ENCODE measurements at regions not wholly inside any gene's neighbourhood (a gene's known extent, or its start where the extent isn't known, plus 50 kb on each side); places are given as distances from the start of the nearest gene placed in this dataset.

- Mint-ChIP-seq H3K4me1 (ENCODE audit: low read depth) (peaks cover 32% of the 10 kb centered on the region), H3K27ac (no peak overlapping the region)
These were observed 149.1 kb upstream of the ATP2B1 start for GRCh38 chr12:89857652-89858274.

GRCh38 chr12:89856431-89856830, 147.8 kb upstream of the ATP2B1 start:
- Mint-ChIP-seq H3K9me3 (ENCODE audit: insufficient read depth) (no peaks in the 10 kb centered on the region), H3K27me3 (ENCODE audit: low read depth) (no peaks in the 10 kb centered on the region), H3K36me3 (ENCODE audit: low read depth) (peaks cover 4% of the 10 kb centered on the region), H3K4me3 (no peak overlapping the region), H3K27ac (peak overlapping the region; percentile 41), H3K4me1 (ENCODE audit: low read depth) (peaks cover 19% of the 10 kb centered on the region)
- DNase-seq (no peak), ATAC-seq (peak; percentile 73)
- ChIA-PET POLR2A (no interaction called here), CTCF (interaction anchor here (0.7 to 0.9 kb wide), 3 partner anchors 11 to 313 kb away, joined by 3 read pairs; no protein-coding TSS in a partner anchor)

More at GRCh38 chr12:89857652-89858274, 149.1 kb upstream of the ATP2B1 start:
- Mint-ChIP-seq H3K4me3 (no peak overlapping the region), H3K9me3 (ENCODE audit: insufficient read depth) (no peaks in the 10 kb centered on the region), H3K36me3 (ENCODE audit: low read depth) (peaks cover 15% of the 10 kb centered on the region), H3K27me3 (ENCODE audit: low read depth) (no peaks in the 10 kb centered on the region)
- DNase-seq (no peak), ATAC-seq (no peak)
- ChIA-PET POLR2A (no interaction called here), CTCF (no interaction called here)

GRCh38 chr12:89848732-89849131, 140.1 kb upstream of the ATP2B1 start:
- no peak for ATAC-seq
- no peak for DNase-seq
- Mint-ChIP-seq H3K27ac (no peak overlapping the region), H3K4me3 (no peak overlapping the region), H3K9me3 (ENCODE audit: insufficient read depth) (no peaks in the 10 kb centered on the region), H3K27me3 (ENCODE audit: low read depth) (no peaks in the 10 kb centered on the region), H3K36me3 (ENCODE audit: low read depth) (no peaks in the 10 kb centered on the region), H3K4me1 (ENCODE audit: low read depth) (no peaks in the 10 kb centered on the region)
- CTCF ChIA-PET, result no interaction called here
- POLR2A ChIA-PET, result no interaction called here

GRCh38 chr12:89846473-89847055, 137.9 kb upstream of the ATP2B1 start:
- H3K9me3 Mint-ChIP-seq (ENCODE audit: insufficient read depth), result no peaks in the 10 kb centered on the region
- no peak for ATAC-seq
- no peaks in the 10 kb centered on the region for H3K36me3 Mint-ChIP-seq (ENCODE audit: low read depth)
- ChIA-PET POLR2A (no interaction called here), CTCF (interaction anchor here (1.0 kb wide), 1 partner anchor 15 kb away, joined by 3 read pairs; no protein-coding TSS in a partner anchor)
- H3K4me3 Mint-ChIP-seq, result no peak overlapping the region
- H3K27me3 Mint-ChIP-seq (ENCODE audit: low read depth), result no peaks in the 10 kb centered on the region
- no peak overlapping the region for H3K27ac Mint-ChIP-seq
- DNase-seq, result no peak
- H3K4me1 Mint-ChIP-seq (ENCODE audit: low read depth), result no peaks in the 10 kb centered on the region

GRCh38 chr12:89845767-89846166, 137.1 kb upstream of the ATP2B1 start:
- CTCF ChIA-PET, result no interaction called here
- ATAC-seq, result no peak

GRCh38 chr12:89845366-89845765, 136.7 kb upstream of the ATP2B1 start:
- DNase-seq (no peak), ATAC-seq (no peak)
- Mint-ChIP-seq H3K27me3 (ENCODE audit: low read depth) (no peaks in the 10 kb centered on the region), H3K4me1 (ENCODE audit: low read depth) (no peaks in the 10 kb centered on the region), H3K9me3 (ENCODE audit: insufficient read depth) (no peaks in the 10 kb centered on the region), H3K4me3 (no peak overlapping the region), H3K27ac (no peak overlapping the region), H3K36me3 (ENCODE audit: low read depth) (no peaks in the 10 kb centered on the region)
- CTCF ChIA-PET, result interaction anchor here (0.6 kb wide), 1 partner anchor 11 kb away, joined by 3 read pairs; no protein-coding TSS in a partner anchor
- POLR2A ChIA-PET, result no interaction called here

More at GRCh38 chr12:89845767-89846166, 137.1 kb upstream of the ATP2B1 start:
- Mint-ChIP-seq H3K27ac (no peak overlapping the region), H3K27me3 (ENCODE audit: low read depth) (no peaks in the 10 kb centered on the region), H3K36me3 (ENCODE audit: low read depth) (no peaks in the 10 kb centered on the region), H3K4me3 (no peak overlapping the region), H3K4me1 (ENCODE audit: low read depth) (no peaks in the 10 kb centered on the region), H3K9me3 (ENCODE audit: insufficient read depth) (no peaks in the 10 kb centered on the region)
- no peak for DNase-seq
- POLR2A ChIA-PET, result no interaction called here

GRCh38 chr12:89844539-89844938, 135.9 kb upstream of the ATP2B1 start:
- no peaks in the 10 kb centered on the region for H3K9me3 Mint-ChIP-seq (ENCODE audit: insufficient read depth)
- H3K27me3 Mint-ChIP-seq (ENCODE audit: low read depth), result no peaks in the 10 kb centered on the region
- H3K27ac Mint-ChIP-seq, result no peak overlapping the region
- ATAC-seq, result no peak
- no peaks in the 10 kb centered on the region for H3K36me3 Mint-ChIP-seq (ENCODE audit: low read depth)
- DNase-seq, result no peak
- ChIA-PET CTCF (interaction anchor here (0.6 kb wide), 1 partner anchor 12 kb away, joined by 3 read pairs; no protein-coding TSS in a partner anchor), POLR2A (no interaction called here)
- no peak overlapping the region for H3K4me3 Mint-ChIP-seq
- no peaks in the 10 kb centered on the region for H3K4me1 Mint-ChIP-seq (ENCODE audit: low read depth)

- no peak overlapping the region for H3K27ac Mint-ChIP-seq
These were observed 131.7 kb upstream of the ATP2B1 start for GRCh38 chr12:89840162-89840922.

GRCh38 chr12:89839444-89839843, 130.8 kb upstream of the ATP2B1 start:
- POLR2A ChIA-PET, result no interaction called here
- H3K36me3 Mint-ChIP-seq (ENCODE audit: low read depth), result no peaks in the 10 kb centered on the region
- H3K27ac Mint-ChIP-seq, result no peak overlapping the region
- CTCF ChIA-PET, result interaction anchor here (1.1 to 1.7 kb wide), 2 partner anchors 45 to 296 kb away, joined by 4 read pairs; no protein-coding TSS in a partner anchor
- H3K4me1 Mint-ChIP-seq (ENCODE audit: low read depth), result no peaks in the 10 kb centered on the region
- H3K27me3 Mint-ChIP-seq (ENCODE audit: low read depth), result no peaks in the 10 kb centered on the region
- ATAC-seq (no peak), DNase-seq (no peak)
- H3K4me3 Mint-ChIP-seq, result no peak overlapping the region
- no peaks in the 10 kb centered on the region for H3K9me3 Mint-ChIP-seq (ENCODE audit: insufficient read depth)

More at GRCh38 chr12:89840162-89840922, 131.7 kb upstream of the ATP2B1 start:
- H3K27me3 Mint-ChIP-seq (ENCODE audit: low read depth), result no peaks in the 10 kb centered on the region
- H3K36me3 Mint-ChIP-seq (ENCODE audit: low read depth), result no peaks in the 10 kb centered on the region
- CTCF ChIA-PET, result interaction anchor here (1.7 kb wide), 1 partner anchor 297 kb away, joined by 4 read pairs; no protein-coding TSS in a partner anchor
- H3K9me3 Mint-ChIP-seq (ENCODE audit: insufficient read depth), result no peaks in the 10 kb centered on the region
- H3K4me1 Mint-ChIP-seq (ENCODE audit: low read depth), result no peaks in the 10 kb centered on the region
- DNase-seq, result no peak
- no peak overlapping the region for H3K4me3 Mint-ChIP-seq
- POLR2A ChIA-PET, result no interaction called here
- ATAC-seq, result no peak

GRCh38 chr12:89838833-89839232, 130.2 kb upstream of the ATP2B1 start:
- ChIA-PET CTCF (interaction anchor here (1.0 to 1.1 kb wide), 2 partner anchors 45 to 204 kb away, joined by 3 to 4 read pairs; no protein-coding TSS in a partner anchor), POLR2A (no interaction called here)
- Mint-ChIP-seq H3K36me3 (ENCODE audit: low read depth) (no peaks in the 10 kb centered on the region), H3K27me3 (ENCODE audit: low read depth) (no peaks in the 10 kb centered on the region), H3K4me1 (ENCODE audit: low read depth) (no peaks in the 10 kb centered on the region), H3K4me3 (no peak overlapping the region), H3K9me3 (ENCODE audit: insufficient read depth) (no peaks in the 10 kb centered on the region), H3K27ac (no peak overlapping the region)
- ATAC-seq (no peak), DNase-seq (no peak)

GRCh38 chr12:89836026-89836425, 127.4 kb upstream of the ATP2B1 start:
- no peak overlapping the region for H3K27ac Mint-ChIP-seq
- ATAC-seq (no peak), DNase-seq (no peak)
- no peaks in the 10 kb centered on the region for H3K9me3 Mint-ChIP-seq (ENCODE audit: insufficient read depth)
- H3K4me1 Mint-ChIP-seq (ENCODE audit: low read depth), result no peaks in the 10 kb centered on the region
- no peaks in the 10 kb centered on the region for H3K36me3 Mint-ChIP-seq (ENCODE audit: low read depth)
- POLR2A ChIA-PET, result no interaction called here
- H3K27me3 Mint-ChIP-seq (ENCODE audit: low read depth), result no peaks in the 10 kb centered on the region
- CTCF ChIA-PET, result no interaction called here
- H3K4me3 Mint-ChIP-seq, result no peak overlapping the region

GRCh38 chr12:89834676-89835075, 126.0 kb upstream of the ATP2B1 start:
- ChIA-PET CTCF (no interaction called here), POLR2A (no interaction called here)
- DNase-seq (no peak), ATAC-seq (no peak)
- no peak overlapping the region for H3K4me3 Mint-ChIP-seq
- H3K36me3 Mint-ChIP-seq (ENCODE audit: low read depth), result no peaks in the 10 kb centered on the region
- H3K27ac Mint-ChIP-seq, result no peak overlapping the region
- H3K9me3 Mint-ChIP-seq (ENCODE audit: insufficient read depth), result no peaks in the 10 kb centered on the region
- no peaks in the 10 kb centered on the region for H3K4me1 Mint-ChIP-seq (ENCODE audit: low read depth)
- no peaks in the 10 kb centered on the region for H3K27me3 Mint-ChIP-seq (ENCODE audit: low read depth)
